ENCODE measurements at regions not wholly inside any gene's neighbourhood (a gene's known extent, or its start where the extent isn't known, plus 50 kb on each side); places are given as distances from the start of the nearest gene placed in this dataset.

GRCh38 chr13:60933638-60934037 lies 482.0 kb downstream of the PCDH20 start:
- no peak for TF ChIP-seq OSR1 (CRISPR knock-in tag; IDR thresholded peaks at IDR 0.05)

GRCh38 chr13:60931858-60932546 lies 483.6 kb downstream of the PCDH20 start:
- ATAC-seq: no peak
- no peak for TF ChIP-seq ZNF8 (CRISPR knock-in tag; IDR thresholded peaks at IDR 0.05)
- TF ChIP-seq CSRNP3 (CRISPR knock-in tag; IDR thresholded peaks at IDR 0.05): no peak
- no peak for TF ChIP-seq TCF4 (CRISPR knock-in tag; IDR thresholded peaks at IDR 0.05; ENCODE audit: borderline replicate concordance)
- TF ChIP-seq ESRRG (CRISPR knock-in tag; IDR thresholded peaks at IDR 0.05): no peak
- no peak for TF ChIP-seq CSDC2 (CRISPR knock-in tag; IDR thresholded peaks at IDR 0.05)
- no peak for TF ChIP-seq CREB5 (CRISPR knock-in tag; IDR thresholded peaks at IDR 0.05; ENCODE audit: low read depth)
- TF ChIP-seq PATZ1 (CRISPR knock-in tag; IDR thresholded peaks at IDR 0.05; ENCODE audit: borderline replicate concordance): no peak
- TF ChIP-seq ZFP30 (CRISPR knock-in tag; IDR thresholded peaks at IDR 0.05): no peak
- no peak for TF ChIP-seq TSHZ2 (CRISPR knock-in tag; IDR thresholded peaks at IDR 0.05)
- no peak for TF ChIP-seq ISL1 (CRISPR knock-in tag; IDR thresholded peaks at IDR 0.05)
- no peak for TF ChIP-seq POU6F1 (CRISPR knock-in tag; IDR thresholded peaks at IDR 0.05; ENCODE audit: borderline replicate concordance, low read depth)
- TF ChIP-seq PPARA (CRISPR knock-in tag; IDR thresholded peaks at IDR 0.05; ENCODE audit: borderline replicate concordance): no peak
- TF ChIP-seq ARNTL (CRISPR knock-in tag; IDR thresholded peaks at IDR 0.05; ENCODE audit: borderline replicate concordance, low read depth): no peak

More at GRCh38 chr13:60933638-60934037, 482.0 kb downstream of the PCDH20 start:
- ATAC-seq: no peak

- no peak for ATAC-seq
- TF ChIP-seq ZFP30 (CRISPR knock-in tag; IDR thresholded peaks at IDR 0.05): no peak
These were observed 490.0 kb downstream of the PCDH20 start for GRCh38 chr13:60925686-60926085.

- ATAC-seq: no peak
These were observed 490.8 kb downstream of the PCDH20 start for GRCh38 chr13:60924856-60925255.

GRCh38 chr13:60922576-60923231 lies 492.9 kb downstream of the PCDH20 start:
- ATAC-seq: no peak
- TF ChIP-seq PATZ1 (CRISPR knock-in tag; IDR thresholded peaks at IDR 0.05; ENCODE audit: borderline replicate concordance) (no peak), ZFP3 (CRISPR knock-in tag; IDR thresholded peaks at IDR 0.05) (no peak), CREB5 (CRISPR knock-in tag; IDR thresholded peaks at IDR 0.05; ENCODE audit: low read depth) (no peak), ZNF70 (CRISPR knock-in tag; IDR thresholded peaks at IDR 0.05) (no peak), PPARA (CRISPR knock-in tag; IDR thresholded peaks at IDR 0.05; ENCODE audit: borderline replicate concordance) (no peak), ZC3H10 (CRISPR knock-in tag; IDR thresholded peaks at IDR 0.05) (no peak), CSDC2 (CRISPR knock-in tag; IDR thresholded peaks at IDR 0.05) (no peak), ZNF8 (CRISPR knock-in tag; IDR thresholded peaks at IDR 0.05) (no peak)

More at GRCh38 chr13:60924856-60925255, 490.8 kb downstream of the PCDH20 start:
- TF ChIP-seq TOX (CRISPR knock-in tag; IDR thresholded peaks at IDR 0.05; ENCODE audit: borderline replicate concordance) (no peak), ISL1 (CRISPR knock-in tag; IDR thresholded peaks at IDR 0.05) (peak; percentile 77)

Data from SK-N-SH treated with all-trans-retinoic acid at 6 μM for 48 hours (cell line).